ENCODE measurements at regions not wholly inside any gene's neighbourhood (a gene's known extent, or its start where the extent isn't known, plus 50 kb on each side); places are given as distances from the start of the nearest gene placed in this dataset.
"Not testable (repeated sequence)": the region's sequence is repeated elsewhere in the genome, so short reads cannot be mapped to it uniquely, and the experiment has no call there.

- no peak for ATAC-seq (replicated peaks)
- Mint-ChIP-seq H3K9me3 (no peaks in the 10 kb centered on the region), H3K4me3 (no peak overlapping the region), H3K4me1 (no peaks in the 10 kb centered on the region), H3K36me3 (ENCODE audit: low read depth) (no peaks in the 10 kb centered on the region), H3K27ac (no peak overlapping the region), H3K27me3 (no peaks in the 10 kb centered on the region)
Observed at GRCh38 chrX:40530509-40530908, 50.3 kb upstream of the ATP6AP2 start.

- no peak overlapping the region for H3K27ac Mint-ChIP-seq
- H3K4me1 Mint-ChIP-seq = no peaks in the 10 kb centered on the region
- no peak overlapping the region for H3K4me3 Mint-ChIP-seq
- H3K36me3 Mint-ChIP-seq (ENCODE audit: low read depth) = no peaks in the 10 kb centered on the region
- H3K27me3 Mint-ChIP-seq = no peaks in the 10 kb centered on the region
- no peak for ATAC-seq (replicated peaks)
- H3K9me3 Mint-ChIP-seq = no peaks in the 10 kb centered on the region
Observed at GRCh38 chrX:40527543-40527942, 53.2 kb upstream of the ATP6AP2 start.

GRCh38 chrX:40526412-40526811, 54.4 kb upstream of the ATP6AP2 start:
- ATAC-seq (replicated peaks) = no peak
- Mint-ChIP-seq H3K27ac (no peak overlapping the region), H3K9me3 (no peaks in the 10 kb centered on the region), H3K4me1 (no peaks in the 10 kb centered on the region), H3K27me3 (no peaks in the 10 kb centered on the region), H3K4me3 (no peak overlapping the region), H3K36me3 (ENCODE audit: low read depth) (no peaks in the 10 kb centered on the region)

- H3K4me1 Mint-ChIP-seq; H3K27me3 Mint-ChIP-seq; H3K4me3 Mint-ChIP-seq; H3K27ac Mint-ChIP-seq; H3K9me3 Mint-ChIP-seq; ATAC-seq (replicated peaks); H3K36me3 Mint-ChIP-seq (ENCODE audit: low read depth): not testable (repeated sequence)
Observed at GRCh38 chrX:40525901-40526300, 54.9 kb upstream of the ATP6AP2 start.

GRCh38 chrX:40524423-40524822, 56.3 kb upstream of the ATP6AP2 start:
- Mint-ChIP-seq H3K27ac (no peak overlapping the region), H3K36me3 (ENCODE audit: low read depth) (no peaks in the 10 kb centered on the region), H3K27me3 (no peaks in the 10 kb centered on the region), H3K9me3 (no peaks in the 10 kb centered on the region), H3K4me3 (no peak overlapping the region), H3K4me1 (no peaks in the 10 kb centered on the region)
- no peak for ATAC-seq (replicated peaks)

GRCh38 chrX:40523852-40524251, 56.9 kb upstream of the ATP6AP2 start:
- Mint-ChIP-seq H3K36me3 (ENCODE audit: low read depth) (no peaks in the 10 kb centered on the region), H3K4me3 (no peak overlapping the region), H3K27ac (no peak overlapping the region), H3K4me1 (no peaks in the 10 kb centered on the region), H3K27me3 (no peaks in the 10 kb centered on the region), H3K9me3 (no peaks in the 10 kb centered on the region)
- ATAC-seq (replicated peaks) = no peak

- H3K36me3 Mint-ChIP-seq (ENCODE audit: low read depth) = no peaks in the 10 kb centered on the region
Observed at GRCh38 chrX:40521868-40522450, 58.8 kb upstream of the ATP6AP2 start.

GRCh38 chrX:40514376-40514775, 66.4 kb upstream of the ATP6AP2 start:
- Mint-ChIP-seq H3K9me3 (no peaks in the 10 kb centered on the region), H3K4me1 (no peaks in the 10 kb centered on the region), H3K36me3 (ENCODE audit: low read depth) (no peaks in the 10 kb centered on the region), H3K27me3 (no peaks in the 10 kb centered on the region), H3K27ac (no peak overlapping the region), H3K4me3 (no peak overlapping the region)
- ATAC-seq (replicated peaks) = no peak

More at GRCh38 chrX:40521868-40522450, 58.8 kb upstream of the ATP6AP2 start:
- ATAC-seq (replicated peaks) = no peak
- Mint-ChIP-seq H3K9me3 (no peaks in the 10 kb centered on the region), H3K4me3 (no peak overlapping the region), H3K27ac (no peak overlapping the region), H3K4me1 (no peaks in the 10 kb centered on the region), H3K27me3 (no peaks in the 10 kb centered on the region)

- Mint-ChIP-seq H3K9me3 (no peaks in the 10 kb centered on the region), H3K4me1 (no peaks in the 10 kb centered on the region), H3K27me3 (no peaks in the 10 kb centered on the region), H3K27ac (no peak overlapping the region), H3K4me3 (no peak overlapping the region), H3K36me3 (ENCODE audit: low read depth) (no peaks in the 10 kb centered on the region)
- no peak for ATAC-seq (replicated peaks)
Observed at GRCh38 chrX:40513835-40514234, 66.9 kb upstream of the ATP6AP2 start.

GRCh38 chrX:40513012-40513411, 67.8 kb upstream of the ATP6AP2 start:
- no peaks in the 10 kb centered on the region for H3K27me3 Mint-ChIP-seq
- no peaks in the 10 kb centered on the region for H3K9me3 Mint-ChIP-seq
- H3K4me3 Mint-ChIP-seq = no peak overlapping the region
- ATAC-seq (replicated peaks) = no peak
- H3K36me3 Mint-ChIP-seq (ENCODE audit: low read depth) = no peaks in the 10 kb centered on the region
- no peak overlapping the region for H3K27ac Mint-ChIP-seq
- H3K4me1 Mint-ChIP-seq = no peaks in the 10 kb centered on the region

- H3K4me3 Mint-ChIP-seq = no peak overlapping the region
- no peak for ATAC-seq (replicated peaks)
- H3K9me3 Mint-ChIP-seq = no peaks in the 10 kb centered on the region
- no peaks in the 10 kb centered on the region for H3K27me3 Mint-ChIP-seq
- no peak overlapping the region for H3K27ac Mint-ChIP-seq
- H3K36me3 Mint-ChIP-seq (ENCODE audit: low read depth) = no peaks in the 10 kb centered on the region
- no peaks in the 10 kb centered on the region for H3K4me1 Mint-ChIP-seq
Observed at GRCh38 chrX:40511258-40511657, 69.5 kb upstream of the ATP6AP2 start.

GRCh38 chrX:40508560-40508959, 72.2 kb upstream of the ATP6AP2 start:
- Mint-ChIP-seq H3K4me3 (no peak overlapping the region), H3K4me1 (no peaks in the 10 kb centered on the region), H3K36me3 (ENCODE audit: low read depth) (no peaks in the 10 kb centered on the region), H3K27me3 (no peaks in the 10 kb centered on the region), H3K27ac (no peak overlapping the region), H3K9me3 (no peaks in the 10 kb centered on the region)
- no peak for ATAC-seq (replicated peaks)

- Mint-ChIP-seq H3K9me3 (no peaks in the 10 kb centered on the region), H3K27ac (no peak overlapping the region), H3K4me3 (no peak overlapping the region), H3K4me1 (no peaks in the 10 kb centered on the region), H3K27me3 (no peaks in the 10 kb centered on the region), H3K36me3 (ENCODE audit: low read depth) (no peaks in the 10 kb centered on the region)
- no peak for ATAC-seq (replicated peaks)
Observed at GRCh38 chrX:40506201-40506985, 74.4 kb upstream of the ATP6AP2 start.

- Mint-ChIP-seq H3K4me3 (no peak overlapping the region), H3K36me3 (ENCODE audit: low read depth) (no peaks in the 10 kb centered on the region), H3K27ac (no peak overlapping the region), H3K27me3 (no peaks in the 10 kb centered on the region), H3K9me3 (no peaks in the 10 kb centered on the region), H3K4me1 (no peaks in the 10 kb centered on the region)
- ATAC-seq (replicated peaks) = no peak
Observed at GRCh38 chrX:40504801-40505605, 75.8 kb upstream of the ATP6AP2 start.

GRCh38 chrX:40503094-40503493, 77.7 kb upstream of the ATP6AP2 start:
- no peak overlapping the region for H3K4me3 Mint-ChIP-seq
- no peaks in the 10 kb centered on the region for H3K9me3 Mint-ChIP-seq
- no peaks in the 10 kb centered on the region for H3K27me3 Mint-ChIP-seq
- no peak for ATAC-seq (replicated peaks)
- no peaks in the 10 kb centered on the region for H3K36me3 Mint-ChIP-seq (ENCODE audit: low read depth)
- no peak overlapping the region for H3K27ac Mint-ChIP-seq
- H3K4me1 Mint-ChIP-seq = no peaks in the 10 kb centered on the region

Data from activated T-helper 17 cell treated with anti-CD3 and anti-CD28 coated beads, Interleukin-2, amount 50 U/mL, for 72 hours (primary cell).